HAP-1 (cell line): ENCODE measurements at regions not wholly inside any gene's neighbourhood (a gene's known extent, or its start where the extent isn't known, plus 50 kb on each side); places are given as distances from the start of the nearest gene placed in this dataset.
"Not testable (repeated sequence)": the region's sequence is repeated elsewhere in the genome, so short reads cannot be mapped to it uniquely, and the experiment has no call there.

Experiments used
- DNase-seq, 2 experiments: peaks; one replicate each; pipeline ENCODE4 v3.0.0-alpha.2; 2016 to 2020; ENCODE audit warnings: low spot score in 2 of 2
- H3K27me3 ChIP-seq: fragments of 250-450 bp; sonication (Bioruptor Pico); 2 replicates; pipeline ENCODE4 v1.5.1; 2020; ENCODE audit warnings: low read depth, mild to moderate bottlenecking, moderate library complexity
- H3K36me3 ChIP-seq: fragments of 250-450 bp; sonication (Bioruptor Pico); replicated peaks from 2 replicates; pipeline ENCODE4 v1.5.1; 2020; ENCODE audit warnings: mild to moderate bottlenecking
- H3K4me1 ChIP-seq: fragments of 250-450 bp; sonication (Bioruptor Pico); 2 replicates; pipeline ENCODE4 v1.5.1; 2020; ENCODE audit warnings: mild to moderate bottlenecking
- H3K4me3 ChIP-seq: fragments of 250-450 bp; sonication (Bioruptor Pico); 2 replicates; pipeline ENCODE4 v1.5.1; 2020; ENCODE audit warnings: mild to moderate bottlenecking, moderate library complexity
- H3K9me3 ChIP-seq: fragments of 250-450 bp; sonication (Bioruptor Pico); 2 replicates; pipeline ENCODE4 v1.5.1; 2020; ENCODE audit warnings: mild to moderate bottlenecking, moderate library complexity
- in situ Hi-C: fragments of 300-500 bp; cut with MboI; formaldehyde crosslinking; loops from 3 replicates; pipeline ENCODE4 v1.14.3; 2020; ENCODE audit warnings: low sequenced_read_pairs, inconsistent platforms, mixed read lengths

GRCh38 chr2:155485141-155485842, 786.8 kb downstream of the KCNJ3 start:
- in situ Hi-C loops: no loop called here
- Histone ChIP-seq H3K9me3 (no peaks in the 10 kb centered on the region), H3K27me3 (no peaks in the 10 kb centered on the region), H3K4me3 (no peak overlapping the region), H3K36me3 (no peaks in the 10 kb centered on the region), H3K4me1 (peaks cover 7% of the 10 kb centered on the region; the same call in 1 of the 2 replicates)
- DNase-seq: peak; percentile 23 to 24

GRCh38 chr2:155481141-155481540, 782.6 kb downstream of the KCNJ3 start:
- no peak for DNase-seq
- in situ Hi-C loops: no loop called here
- H3K9me3 ChIP-seq: no peaks in the 10 kb centered on the region
- H3K4me3 ChIP-seq: no peak overlapping the region
- no peaks in the 10 kb centered on the region for H3K36me3 ChIP-seq
- peaks cover 7% of the 10 kb centered on the region; the same call in 1 of the 2 replicates for H3K4me1 ChIP-seq
- H3K27me3 ChIP-seq: no peaks in the 10 kb centered on the region

- H3K9me3 ChIP-seq, H3K4me3 ChIP-seq, H3K4me1 ChIP-seq, in situ Hi-C loops, DNase-seq, H3K36me3 ChIP-seq, H3K27me3 ChIP-seq: not testable (repeated sequence)
Observed at GRCh38 chr2:155472018-155472417, 773.5 kb downstream of the KCNJ3 start.

GRCh38 chr2:155456222-155456621, 757.7 kb downstream of the KCNJ3 start:
- DNase-seq: no peak
- H3K9me3 ChIP-seq: no peaks in the 10 kb centered on the region
- no peak overlapping the region for H3K4me3 ChIP-seq
- in situ Hi-C loops: no loop called here
- no peaks in the 10 kb centered on the region for H3K36me3 ChIP-seq
- H3K27me3 ChIP-seq: no peaks in the 10 kb centered on the region
- no peaks in the 10 kb centered on the region for H3K4me1 ChIP-seq

GRCh38 chr2:155442755-155443372, 744.4 kb downstream of the KCNJ3 start:
- no peaks in the 10 kb centered on the region for H3K9me3 ChIP-seq
- no peaks in the 10 kb centered on the region for H3K27me3 ChIP-seq
- H3K4me3 ChIP-seq: no peak overlapping the region
- H3K4me1 ChIP-seq: no peaks in the 10 kb centered on the region
- DNase-seq: no peak
- no peaks in the 10 kb centered on the region for H3K36me3 ChIP-seq
- in situ Hi-C loops: no loop called here

GRCh38 chr2:155442088-155442487, 743.6 kb downstream of the KCNJ3 start:
- H3K4me1 ChIP-seq: no peaks in the 10 kb centered on the region
- in situ Hi-C loops: no loop called here
- no peak for DNase-seq
- no peaks in the 10 kb centered on the region for H3K36me3 ChIP-seq
- H3K4me3 ChIP-seq: no peak overlapping the region
- no peaks in the 10 kb centered on the region for H3K9me3 ChIP-seq
- no peaks in the 10 kb centered on the region for H3K27me3 ChIP-seq

GRCh38 chr2:155431004-155431507, 732.6 kb downstream of the KCNJ3 start:
- no peaks in the 10 kb centered on the region for H3K9me3 ChIP-seq
- H3K4me1 ChIP-seq: peaks cover 2% of the 10 kb centered on the region; the same call in 1 of the 2 replicates
- H3K4me3 ChIP-seq: no peak overlapping the region
- H3K27me3 ChIP-seq: no peaks in the 10 kb centered on the region
- DNase-seq: no peak
- no peaks in the 10 kb centered on the region for H3K36me3 ChIP-seq
- in situ Hi-C loops: no loop called here

GRCh38 chr2:155427470-155427869, 729.0 kb downstream of the KCNJ3 start:
- Histone ChIP-seq H3K9me3 (no peaks in the 10 kb centered on the region), H3K4me1 (peaks cover 7% of the 10 kb centered on the region; the same call in 1 of the 2 replicates), H3K4me3 (no peak overlapping the region), H3K36me3 (no peaks in the 10 kb centered on the region), H3K27me3 (no peaks in the 10 kb centered on the region)
- in situ Hi-C loops: no loop called here
- DNase-seq: no peak

GRCh38 chr2:155424518-155424917, 726.0 kb downstream of the KCNJ3 start:
- no peak for DNase-seq
- Histone ChIP-seq H3K4me3 (no peak overlapping the region), H3K36me3 (no peaks in the 10 kb centered on the region), H3K9me3 (no peaks in the 10 kb centered on the region), H3K27me3 (no peaks in the 10 kb centered on the region), H3K4me1 (peaks cover 7% of the 10 kb centered on the region; the same call in 1 of the 2 replicates)
- in situ Hi-C loops: no loop called here

- Histone ChIP-seq H3K27me3 (no peaks in the 10 kb centered on the region), H3K36me3 (no peaks in the 10 kb centered on the region), H3K9me3 (no peaks in the 10 kb centered on the region), H3K4me1 (peaks cover 20% of the 10 kb centered on the region), H3K4me3 (no peak overlapping the region)
- in situ Hi-C loops: no loop called here
- peak in 1 of 2 experiments; percentile 66 for DNase-seq
Observed at GRCh38 chr2:155418753-155419152, 720.3 kb downstream of the KCNJ3 start.

GRCh38 chr2:155412598-155412997, 714.1 kb downstream of the KCNJ3 start:
- in situ Hi-C loops: no loop called here
- H3K27me3 ChIP-seq: no peaks in the 10 kb centered on the region
- H3K4me3 ChIP-seq: no peak overlapping the region
- H3K9me3 ChIP-seq: no peaks in the 10 kb centered on the region
- no peaks in the 10 kb centered on the region for H3K36me3 ChIP-seq
- peak; percentile 75 to 93 for DNase-seq
- H3K4me1 ChIP-seq: peaks cover 35% of the 10 kb centered on the region

GRCh38 chr2:155404433-155405002, 706.0 kb downstream of the KCNJ3 start:
- Histone ChIP-seq H3K4me1 (no peaks in the 10 kb centered on the region), H3K9me3 (peaks cover 5% of the 10 kb centered on the region; the same call in 1 of the 2 replicates), H3K4me3 (no peak overlapping the region), H3K36me3 (no peaks in the 10 kb centered on the region), H3K27me3 (no peaks in the 10 kb centered on the region)
- in situ Hi-C loops: no loop called here
- DNase-seq: no peak

GRCh38 chr2:155393406-155393805, 694.9 kb downstream of the KCNJ3 start:
- Histone ChIP-seq H3K4me1 (peaks cover 7% of the 10 kb centered on the region), H3K4me3 (no peak overlapping the region), H3K27me3 (no peaks in the 10 kb centered on the region), H3K36me3 (no peaks in the 10 kb centered on the region), H3K9me3 (no peaks in the 10 kb centered on the region)
- DNase-seq: no peak
- in situ Hi-C loops: loop anchor here (25.0 kb wide), 4 partner anchors 419 to 1794 kb away; no protein-coding TSS in a partner anchor

GRCh38 chr2:155391613-155392130, 693.2 kb downstream of the KCNJ3 start:
- Histone ChIP-seq H3K36me3 (no peaks in the 10 kb centered on the region), H3K9me3 (no peaks in the 10 kb centered on the region), H3K4me3 (no peak overlapping the region), H3K4me1 (peaks cover 11% of the 10 kb centered on the region), H3K27me3 (no peaks in the 10 kb centered on the region)
- in situ Hi-C loops: loop anchor here (25.0 kb wide), 4 partner anchors 421 to 1796 kb away; no protein-coding TSS in a partner anchor
- DNase-seq: no peak
